Fibroblast of the conjunctiva (primary cell): ENCODE measurements at regions not wholly inside any gene's neighbourhood (a gene's known extent, or its start where the extent isn't known, plus 50 kb on each side); places are given as distances from the start of the nearest gene placed in this dataset.

ENCODE experiments used
- DNase-seq: peaks from one replicate; pipeline ENCODE4 v3.0.0-alpha.2; 2010; ENCODE audit warnings: low read depth

DNA sequence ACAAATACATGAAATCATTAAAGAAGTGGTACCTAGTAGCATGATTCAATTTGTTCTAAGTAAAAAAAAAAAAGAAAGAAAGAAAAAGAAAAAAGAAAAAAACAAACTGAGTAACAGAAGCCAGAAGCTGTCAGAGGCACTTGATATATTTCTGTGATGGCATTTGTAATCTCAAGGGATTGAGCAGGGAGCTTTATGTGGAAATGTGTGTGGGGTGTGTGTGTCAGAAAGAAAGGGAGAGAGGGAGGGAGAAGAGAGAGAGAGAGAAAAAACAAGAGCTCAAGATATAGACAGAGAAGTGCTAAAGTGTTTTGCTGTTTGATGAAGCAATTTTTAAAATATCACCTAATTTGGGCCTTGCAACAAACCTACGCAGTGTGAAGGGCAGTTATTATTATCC, 357.6 kb upstream of the PCDH15 start:
- DNase-seq: no peak

- no peak for DNase-seq
Observed at GRCh38 chr10:55146032-55146431, 345.0 kb upstream of the PCDH15 start.

DNA sequence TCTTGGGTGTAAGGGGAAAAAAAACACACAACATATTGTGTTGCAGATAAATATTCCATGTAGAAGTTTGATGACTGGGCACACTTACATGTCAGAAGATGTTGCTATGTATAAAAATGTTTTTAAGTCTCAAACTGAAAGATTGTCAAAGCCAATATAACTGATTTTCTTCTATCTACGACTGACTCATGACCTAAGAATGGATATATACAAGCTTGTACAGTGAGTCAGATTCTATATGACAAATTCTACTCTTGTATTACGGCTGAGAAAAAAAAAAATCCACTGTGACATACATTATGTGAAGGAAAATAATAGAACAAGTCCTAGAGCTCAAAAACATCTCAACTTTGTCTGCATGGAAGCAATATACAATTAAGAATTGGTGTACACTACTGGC, 343.0 kb upstream of the PCDH15 start:
- no peak for DNase-seq

DNA sequence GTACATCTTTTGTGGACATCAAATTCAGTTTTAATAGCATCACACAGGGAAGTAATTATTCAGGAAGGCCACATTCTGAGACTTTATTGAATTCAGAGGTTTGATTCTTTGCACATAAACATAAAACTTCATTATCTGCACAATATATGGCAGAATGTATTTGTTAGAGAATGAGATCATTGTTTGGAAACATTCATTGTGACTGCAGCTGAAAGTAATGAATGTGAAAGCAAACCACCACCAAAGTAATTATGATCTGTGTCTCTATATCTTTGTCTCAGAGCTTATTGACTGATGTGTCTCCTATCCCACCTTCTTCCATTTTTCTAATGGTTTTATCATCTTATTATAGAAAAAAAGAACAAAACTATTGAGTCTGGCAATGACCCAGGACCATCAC, 340.9 kb upstream of the PCDH15 start:
- no peak for DNase-seq

DNA sequence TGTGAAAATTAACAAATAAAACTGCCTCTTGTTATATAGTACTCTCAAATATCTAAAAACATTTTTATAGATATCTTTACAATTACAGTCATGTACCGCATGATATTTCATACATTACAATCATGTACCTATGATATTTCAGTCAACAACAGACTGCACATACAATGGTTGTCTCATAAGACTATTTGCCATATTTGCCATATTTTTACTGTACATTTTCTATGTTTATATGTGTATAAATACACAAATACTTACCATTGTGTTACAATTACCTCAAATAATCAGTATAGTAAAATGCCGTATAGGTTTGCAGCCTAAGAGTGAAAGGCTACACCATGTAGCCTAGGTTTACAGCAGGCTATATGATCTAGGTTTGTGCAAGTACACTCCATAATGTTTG, 336.0 kb upstream of the PCDH15 start:
- DNase-seq: no peak

GRCh38 chr10:55104738-55105137, 303.7 kb upstream of the PCDH15 start:
- no peak for DNase-seq

GRCh38 chr10:55098452-55098851, 297.4 kb upstream of the PCDH15 start:
- no peak for DNase-seq

DNA sequence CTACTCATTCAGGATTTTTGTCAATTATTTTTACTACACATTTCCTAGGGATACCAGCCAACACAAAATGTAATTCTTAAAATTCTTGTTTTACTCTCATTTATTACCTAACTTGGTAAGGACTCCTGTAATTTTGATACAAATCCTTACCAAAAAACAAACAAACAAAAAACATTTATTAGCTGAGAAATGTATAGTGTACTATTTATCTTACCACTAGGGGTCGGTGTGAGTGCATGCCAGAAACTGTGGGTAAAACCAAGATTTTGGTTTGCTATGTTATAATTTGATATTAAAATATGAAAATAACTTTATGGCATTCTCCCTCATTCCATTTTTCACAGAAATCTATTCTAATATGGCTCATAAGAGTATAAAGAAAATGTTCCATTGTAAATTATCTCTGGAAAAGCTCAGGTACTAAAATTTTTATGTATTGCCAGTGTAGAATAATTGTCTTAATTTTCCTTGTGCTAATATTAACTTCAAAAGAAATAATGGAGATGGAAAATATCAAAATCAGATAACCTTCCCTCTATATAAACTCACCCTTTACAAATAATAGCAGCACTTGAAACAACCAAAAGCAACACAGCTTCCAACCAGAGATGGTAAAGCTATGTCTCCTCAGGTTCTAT, 290.8 kb upstream of the PCDH15 start:
- no peak for DNase-seq

GRCh38 chr10:55078121-55078520, 277.1 kb upstream of the PCDH15 start:
- DNase-seq: no peak

- no peak for DNase-seq
Observed at GRCh38 chr10:55065185-55065584, 264.2 kb upstream of the PCDH15 start.

DNA sequence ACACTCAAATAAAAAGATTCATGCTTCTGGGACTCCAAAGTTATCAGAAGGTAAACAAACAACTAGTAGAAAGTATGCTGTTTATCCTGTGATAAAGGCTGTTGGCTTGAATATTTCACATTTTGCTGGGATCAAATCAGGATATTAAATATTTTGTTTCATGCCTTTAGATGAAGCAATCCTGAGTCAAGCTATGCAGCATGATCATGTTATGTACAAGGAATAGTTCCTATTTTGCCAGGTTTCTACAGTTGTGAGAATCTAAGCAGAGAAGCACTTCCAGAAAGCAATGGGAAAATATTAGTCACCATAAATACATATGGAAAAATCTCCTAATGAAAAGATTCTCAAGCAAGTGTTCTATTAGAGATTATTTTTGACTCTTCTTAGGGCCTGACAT, 262.8 kb upstream of the PCDH15 start:
- DNase-seq: no peak

DNA sequence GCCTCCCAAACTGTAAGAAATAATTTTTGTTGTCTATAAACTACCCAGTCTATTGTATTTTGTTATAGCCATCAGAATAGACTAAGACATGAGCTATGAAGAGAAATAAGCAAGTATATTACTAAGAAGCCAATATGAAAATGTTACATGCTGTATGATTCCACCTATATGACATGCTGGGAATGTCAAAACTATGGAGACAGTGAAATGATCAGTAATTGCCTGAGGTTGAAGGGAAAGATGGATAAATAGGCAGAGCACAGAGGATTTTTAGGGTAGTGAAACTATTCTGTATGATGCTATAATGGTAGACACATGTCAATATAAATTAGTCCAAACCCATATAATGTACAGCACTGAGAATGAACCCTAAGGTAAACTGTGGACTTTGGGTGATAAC, 261.3 kb upstream of the PCDH15 start:
- no peak for DNase-seq

DNA sequence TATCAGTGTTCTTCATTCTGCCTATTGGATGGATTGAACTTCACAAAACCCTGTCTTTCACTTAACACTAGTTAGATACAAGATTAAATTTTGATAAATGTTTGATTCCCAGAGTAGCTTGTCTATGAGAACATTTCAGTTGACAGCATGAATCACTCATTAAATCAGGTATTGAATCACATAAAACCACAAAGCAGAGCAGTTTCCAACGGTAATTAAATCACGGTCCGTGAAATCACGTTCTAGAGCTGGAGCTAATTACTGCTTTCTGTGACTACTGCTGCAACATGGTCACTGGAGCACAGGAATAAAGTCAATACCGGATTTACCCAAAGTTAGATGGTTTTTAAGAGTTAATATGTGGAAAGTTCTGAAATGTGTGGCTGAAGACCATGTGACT, 257.8 kb upstream of the PCDH15 start:
- DNase-seq: no peak

DNA sequence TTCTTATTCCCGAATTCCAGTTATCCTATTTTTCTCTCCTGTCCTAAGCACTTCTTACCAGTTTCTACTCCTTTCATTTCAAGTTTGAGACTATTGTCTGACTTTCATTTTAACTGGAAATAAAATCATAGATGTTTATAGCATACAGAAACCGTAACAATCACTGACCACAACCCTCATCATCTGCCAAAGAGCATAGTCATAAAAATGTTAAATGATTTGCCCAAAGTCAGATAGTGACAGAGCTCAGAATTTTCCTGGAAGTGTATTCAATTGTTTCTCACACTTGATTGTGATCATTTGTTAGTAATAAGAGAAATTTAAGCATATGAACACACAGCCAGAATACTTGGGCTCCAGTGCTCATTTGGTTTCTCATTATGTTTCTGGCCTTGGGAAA, 250.5 kb upstream of the PCDH15 start:
- no peak for DNase-seq

DNA sequence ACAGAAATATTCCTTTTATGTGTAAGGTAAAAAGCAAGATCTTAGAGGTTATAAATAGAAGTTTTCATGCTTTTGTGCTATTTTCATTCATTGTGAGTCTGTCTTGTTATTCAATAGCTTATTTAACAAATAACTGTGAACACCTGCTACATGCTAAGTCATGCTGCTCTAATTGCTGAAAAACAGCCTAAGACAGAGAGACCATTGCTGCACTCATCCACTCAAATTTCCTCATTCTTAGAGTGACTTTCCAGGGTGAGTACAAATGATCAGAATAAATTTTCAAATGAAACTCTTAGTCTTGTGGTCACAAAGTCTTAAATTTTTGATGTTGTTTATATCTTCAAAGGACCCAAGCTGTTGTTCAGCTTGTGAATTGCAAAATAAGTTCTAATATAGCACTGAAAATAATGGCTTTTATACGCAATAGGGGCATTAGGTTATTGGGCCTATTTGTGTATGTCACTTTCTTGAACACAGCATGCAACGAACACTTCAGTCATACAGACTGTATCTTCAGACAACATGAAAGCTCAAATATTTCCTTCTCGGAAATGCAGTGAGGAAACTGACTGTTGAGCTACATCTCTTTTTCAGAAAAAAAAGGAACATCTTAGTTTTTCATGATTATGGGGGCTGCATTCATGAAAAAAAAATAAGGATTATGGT, 247.9 kb upstream of the PCDH15 start:
- DNase-seq: no peak

GRCh38 chr10:55043540-55043939, 242.5 kb upstream of the PCDH15 start:
- DNase-seq: no peak

DNA sequence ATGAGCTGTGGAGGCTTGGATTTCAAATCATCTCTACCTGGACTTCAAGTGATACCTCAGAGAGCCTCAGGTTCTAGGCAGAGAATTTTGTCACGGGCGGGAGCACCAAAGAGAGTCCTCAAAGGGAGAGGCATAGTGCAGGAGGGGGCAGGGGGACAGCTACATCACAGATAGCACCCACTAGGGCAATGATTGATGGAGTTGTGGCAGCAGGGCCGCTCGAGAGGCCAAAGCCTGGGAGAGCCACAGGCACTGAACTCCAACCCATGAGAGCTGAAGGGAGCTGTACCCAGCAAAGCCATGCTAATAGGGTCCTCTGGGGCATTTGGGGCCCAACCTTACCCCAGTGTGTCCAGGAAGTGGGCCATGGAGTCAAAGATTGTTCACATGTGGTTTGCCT, 232.0 kb upstream of the PCDH15 start:
- no peak for DNase-seq

GRCh38 chr10:55024713-55025112, 223.7 kb upstream of the PCDH15 start:
- no peak for DNase-seq

- no peak for DNase-seq
Observed at GRCh38 chr10:55019439-55019838, 218.4 kb upstream of the PCDH15 start.

GRCh38 chr10:55013318-55013717, 212.3 kb upstream of the PCDH15 start:
- DNase-seq: no peak

DNA sequence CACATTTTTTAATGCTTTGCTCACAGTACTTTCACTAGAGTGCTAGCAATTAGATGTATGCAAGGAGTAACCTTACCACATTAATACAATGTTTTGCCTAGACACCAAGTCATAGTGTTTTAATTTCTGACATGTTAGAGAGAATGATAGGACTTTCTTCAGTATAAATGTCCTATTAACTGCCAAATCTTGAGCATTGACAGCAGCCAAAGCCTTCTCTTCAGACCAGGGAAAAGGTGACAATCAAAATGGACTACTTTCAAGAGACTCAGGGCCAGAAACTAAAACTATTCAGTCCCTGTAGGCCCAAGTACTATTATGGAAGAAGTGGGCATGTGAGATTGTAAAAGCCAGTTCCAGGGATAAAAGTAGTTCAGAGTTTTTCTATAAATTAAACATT, 201.4 kb upstream of the PCDH15 start:
- DNase-seq: no peak

GRCh38 chr10:55001422-55001821, 200.4 kb upstream of the PCDH15 start:
- DNase-seq: no peak

DNA sequence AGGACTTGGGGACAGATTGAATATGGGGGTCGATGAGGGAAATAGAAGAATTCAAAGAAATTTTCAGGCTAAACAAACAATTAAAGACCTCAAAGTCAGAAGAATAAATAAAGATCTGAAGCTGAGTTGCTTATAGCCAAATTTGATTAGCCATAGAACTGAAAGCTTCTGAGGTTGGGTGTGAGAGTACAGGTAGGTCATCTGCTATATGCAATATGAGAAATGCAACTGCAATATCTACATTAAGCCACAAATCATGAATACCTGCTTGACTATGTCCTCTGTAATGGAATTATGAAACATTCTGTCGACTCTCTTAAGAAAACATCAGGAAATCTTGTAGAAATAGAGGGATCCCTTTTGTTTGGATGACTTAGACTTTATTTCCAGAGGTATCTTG, 192.1 kb upstream of the PCDH15 start:
- DNase-seq: no peak

GRCh38 chr10:54985732-54986131, 184.7 kb upstream of the PCDH15 start:
- DNase-seq: no peak
